ENCODE measurements at regions not wholly inside any gene's neighbourhood (a gene's known extent, or its start where the extent isn't known, plus 50 kb on each side); places are given as distances from the start of the nearest gene placed in this dataset.

- TF ChIP-seq CTCF (conservative IDR thresholded peaks at IDR 0.05; ENCODE audit: low read depth in 2 of 2) (no peak), POLR2AphosphoS5 (IDR thresholded peaks at IDR 0.05; ENCODE audit: low read depth) (no peak), EZH2phosphoT487 (IDR thresholded peaks at IDR 0.05; ENCODE audit: unreplicated experiment) (no peak), EZH2 (IDR thresholded peaks at IDR 0.05; ENCODE audit: low read depth, unreplicated experiment) (no peak), REST (IDR thresholded peaks at IDR 0.05; ENCODE audit: unreplicated experiment) (no peak), ETS1 (IDR thresholded peaks at IDR 0.05) (no peak), ZNF331 (CRISPR knock-in tag; IDR thresholded peaks at IDR 0.05; ENCODE audit: low read depth) (no peak), JUNB (IDR thresholded peaks at IDR 0.05; ENCODE audit: unreplicated experiment) (no peak), NANOG (IDR thresholded peaks at IDR 0.05; ENCODE audit: borderline replicate concordance) (no peak), CREB1 (CRISPR knock-in tag; IDR thresholded peaks at IDR 0.05; ENCODE audit: low read depth) (no peak), ZNF114 (CRISPR knock-in tag; IDR thresholded peaks at IDR 0.05) (no peak), STAT1 (IDR thresholded peaks at IDR 0.05; ENCODE audit: unreplicated experiment) (no peak)
- TF ChIP-seq, protein P1, sequence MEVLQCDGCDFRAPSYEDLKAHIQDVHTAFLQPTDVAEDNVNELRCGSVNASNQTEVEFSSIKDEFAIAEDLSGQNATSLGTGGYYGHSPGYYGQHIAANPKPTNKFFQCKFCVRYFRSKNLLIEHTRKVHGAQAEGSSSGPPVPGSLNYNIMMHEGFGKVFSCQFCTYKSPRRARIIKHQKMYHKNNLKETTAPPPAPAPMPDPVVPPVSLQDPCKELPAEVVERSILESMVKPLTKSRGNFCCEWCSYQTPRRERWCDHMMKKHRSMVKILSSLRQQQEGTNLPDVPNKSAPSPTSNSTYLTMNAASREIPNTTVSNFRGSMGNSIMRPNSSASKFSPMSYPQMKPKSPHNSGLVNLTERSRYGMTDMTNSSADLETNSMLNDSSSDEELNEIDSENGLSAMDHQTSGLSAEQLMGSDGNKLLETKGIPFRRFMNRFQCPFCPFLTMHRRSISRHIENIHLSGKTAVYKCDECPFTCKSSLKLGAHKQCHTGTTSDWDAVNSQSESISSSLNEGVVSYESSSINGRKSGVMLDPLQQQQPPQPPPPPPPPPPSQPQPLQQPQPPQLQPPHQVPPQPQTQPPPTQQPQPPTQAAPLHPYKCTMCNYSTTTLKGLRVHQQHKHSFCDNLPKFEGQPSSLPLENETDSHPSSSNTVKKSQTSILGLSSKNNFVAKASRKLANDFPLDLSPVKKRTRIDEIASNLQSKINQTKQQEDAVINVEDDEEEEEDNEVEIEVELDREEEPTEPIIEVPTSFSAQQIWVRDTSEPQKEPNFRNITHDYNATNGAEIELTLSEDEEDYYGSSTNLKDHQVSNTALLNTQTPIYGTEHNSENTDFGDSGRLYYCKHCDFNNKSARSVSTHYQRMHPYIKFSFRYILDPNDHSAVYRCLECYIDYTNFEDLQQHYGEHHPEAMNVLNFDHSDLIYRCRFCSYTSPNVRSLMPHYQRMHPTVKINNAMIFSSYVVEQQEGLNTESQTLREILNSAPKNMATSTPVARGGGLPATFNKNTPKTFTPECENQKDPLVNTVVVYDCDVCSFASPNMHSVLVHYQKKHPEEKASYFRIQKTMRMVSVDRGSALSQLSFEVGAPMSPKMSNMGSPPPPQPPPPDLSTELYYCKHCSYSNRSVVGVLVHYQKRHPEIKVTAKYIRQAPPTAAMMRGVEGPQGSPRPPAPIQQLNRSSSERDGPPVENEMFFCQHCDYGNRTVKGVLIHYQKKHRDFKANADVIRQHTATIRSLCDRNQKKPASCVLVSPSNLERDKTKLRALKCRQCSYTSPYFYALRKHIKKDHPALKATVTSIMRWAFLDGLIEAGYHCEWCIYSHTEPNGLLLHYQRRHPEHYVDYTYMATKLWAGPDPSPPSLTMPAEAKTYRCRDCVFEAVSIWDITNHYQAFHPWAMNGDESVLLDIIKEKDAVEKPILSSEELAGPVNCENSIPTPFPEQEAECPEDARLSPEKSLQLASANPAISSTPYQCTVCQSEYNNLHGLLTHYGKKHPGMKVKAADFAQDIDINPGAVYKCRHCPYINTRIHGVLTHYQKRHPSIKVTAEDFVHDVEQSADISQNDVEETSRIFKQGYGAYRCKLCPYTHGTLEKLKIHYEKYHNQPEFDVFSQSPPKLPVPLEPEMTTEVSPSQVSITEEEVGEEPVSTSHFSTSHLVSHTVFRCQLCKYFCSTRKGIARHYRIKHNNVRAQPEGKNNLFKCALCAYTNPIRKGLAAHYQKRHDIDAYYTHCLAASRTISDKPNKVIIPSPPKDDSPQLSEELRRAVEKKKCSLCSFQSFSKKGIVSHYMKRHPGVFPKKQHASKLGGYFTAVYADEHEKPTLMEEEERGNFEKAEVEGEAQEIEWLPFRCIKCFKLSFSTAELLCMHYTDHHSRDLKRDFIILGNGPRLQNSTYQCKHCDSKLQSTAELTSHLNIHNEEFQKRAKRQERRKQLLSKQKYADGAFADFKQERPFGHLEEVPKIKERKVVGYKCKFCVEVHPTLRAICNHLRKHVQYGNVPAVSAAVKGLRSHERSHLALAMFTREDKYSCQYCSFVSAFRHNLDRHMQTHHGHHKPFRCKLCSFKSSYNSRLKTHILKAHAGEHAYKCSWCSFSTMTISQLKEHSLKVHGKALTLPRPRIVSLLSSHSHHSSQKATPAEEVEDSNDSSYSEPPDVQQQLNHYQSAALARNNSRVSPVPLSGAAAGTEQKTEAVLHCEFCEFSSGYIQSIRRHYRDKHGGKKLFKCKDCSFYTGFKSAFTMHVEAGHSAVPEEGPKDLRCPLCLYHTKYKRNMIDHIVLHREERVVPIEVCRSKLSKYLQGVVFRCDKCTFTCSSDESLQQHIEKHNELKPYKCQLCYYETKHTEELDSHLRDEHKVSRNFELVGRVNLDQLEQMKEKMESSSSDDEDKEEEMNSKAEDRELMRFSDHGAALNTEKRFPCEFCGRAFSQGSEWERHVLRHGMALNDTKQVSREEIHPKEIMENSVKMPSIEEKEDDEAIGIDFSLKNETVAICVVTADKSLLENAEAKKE (CRISPR knock-in tag; IDR thresholded peaks at IDR 0.05) = no peak
These were observed 459.8 kb downstream of the SOX6 start for GRCh38 chr11:15896530-15896929.
